Mesodermal cell (in vitro differentiated cells): ENCODE measurements at regions not wholly inside any gene's neighbourhood (a gene's known extent, or its start where the extent isn't known, plus 50 kb on each side); places are given as distances from the start of the nearest gene placed in this dataset.

Experiments used
- H3K27ac ChIP-seq: 2 replicates; pipeline ENCODE4 v1.7.0; 2013; ENCODE audit warnings: mild to moderate bottlenecking, low read depth, low read length, moderate library complexity; ENCODE audit not compliant: severe bottlenecking
- H3K36me3 ChIP-seq: 2 replicates; pipeline ENCODE4 v1.7.1; 2013; ENCODE audit warnings: mild to moderate bottlenecking, low read length, moderate library complexity; ENCODE audit not compliant: control insufficient read depth, insufficient read depth
- H3K4me1 ChIP-seq: one replicate; pipeline ENCODE4 v1.7.1; 2013; ENCODE audit warnings: mild to moderate bottlenecking, low read length; ENCODE audit not compliant: insufficient read depth, control insufficient read depth, poor library complexity, severe bottlenecking
- H3K4me3 ChIP-seq: 2 replicates; pipeline ENCODE4 v1.7.0; 2013; ENCODE audit warnings: low read length, control low read depth, mild to moderate bottlenecking; ENCODE audit not compliant: insufficient read depth, poor library complexity, severe bottlenecking; ENCODE audit errors: extremely low read depth
- H3K9me3 ChIP-seq: 2 replicates; pipeline ENCODE4 v1.7.1; 2013; ENCODE audit warnings: mild to moderate bottlenecking, low read length, moderate library complexity; ENCODE audit not compliant: control insufficient read depth
- WGBS, 2 experiments: methylation state at CpG; one replicate each; pipeline ENCODE4 v1.1.5; 2013; ENCODE audit warnings: missing lambda C conversion rate in 2 of 2; ENCODE audit not compliant: insufficient coverage in 2 of 2; 5-methylcytosine and 5-hydroxymethylcytosine counted together

DNA sequence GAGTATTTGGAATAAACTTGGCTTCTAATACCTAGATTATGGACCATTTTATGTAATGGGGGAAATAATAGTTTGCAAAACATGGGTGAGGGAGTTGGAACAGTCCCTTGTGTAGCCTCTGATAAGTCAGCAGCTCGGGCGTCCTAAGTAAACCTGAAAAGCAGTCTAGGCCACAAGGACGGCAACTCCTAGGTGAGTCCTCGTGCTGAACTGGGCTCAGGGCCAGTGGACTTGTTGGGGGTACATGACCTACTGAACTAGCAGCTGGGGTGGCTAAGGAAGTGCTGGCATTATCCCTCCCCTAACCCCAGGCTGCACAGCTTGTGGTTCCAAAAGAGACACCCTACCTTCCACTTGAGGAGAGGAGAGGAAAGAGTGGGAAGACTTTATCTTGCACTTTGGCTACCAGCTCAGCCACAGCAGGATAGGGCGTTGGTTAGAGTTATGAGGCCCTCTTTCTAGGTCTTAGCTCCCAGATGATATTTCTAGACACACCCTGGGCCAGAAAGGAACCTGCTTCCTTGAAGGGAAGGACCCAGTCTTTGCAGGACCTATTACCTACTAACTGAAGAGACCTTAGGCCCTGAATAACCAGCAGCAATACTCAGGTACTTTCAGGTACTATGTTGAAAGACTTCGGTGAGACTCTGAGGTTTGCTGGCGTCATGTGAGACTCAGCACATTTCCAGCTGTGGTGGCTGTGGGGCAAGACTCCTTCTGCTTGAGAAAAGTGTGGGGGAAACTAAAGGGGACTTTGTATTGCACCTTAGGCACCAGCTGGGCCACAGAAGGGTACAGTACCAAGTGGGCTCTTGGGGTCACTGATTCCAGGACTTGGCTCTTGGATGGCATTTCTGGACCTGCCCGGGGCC lies 71.0 kb downstream of the AQP4 start:
- H3K9me3 ChIP-seq, result peaks cover 1% of the 10 kb centered on the region
- WGBS, 2 experiments, result 97 to 100% methylated on average over 5 to 7 of the region's 8 CpGs

DNA sequence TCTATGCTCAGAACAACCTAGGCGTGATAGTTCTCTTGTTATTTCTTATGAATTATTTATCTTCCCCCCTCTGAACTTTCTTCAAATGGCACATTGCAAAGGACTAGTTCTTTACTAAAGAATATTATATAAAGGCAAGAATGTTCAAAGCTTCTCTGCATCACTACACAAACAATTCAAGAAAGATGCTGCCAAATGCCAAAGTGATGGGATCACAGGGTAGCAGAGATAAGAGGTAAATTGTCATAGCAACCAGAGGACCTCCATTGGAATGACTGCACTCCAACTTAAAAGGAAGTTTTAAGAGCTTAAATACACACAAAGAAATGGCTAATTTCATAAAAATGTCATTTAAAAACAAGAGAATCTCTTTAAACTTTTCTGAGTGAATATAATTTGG lies 72.8 kb downstream of the AQP4 start:
- Histone ChIP-seq H3K4me3 (no peak overlapping the region), H3K4me1 (peaks cover 13% of the 10 kb centered on the region), H3K9me3 (no peaks in the 10 kb centered on the region), H3K27ac (peak overlapping the region; percentile 64), H3K36me3 (no peaks in the 10 kb centered on the region)
- whole genome bisulfite sequencing, 2 experiments, result no CpG with 5 or more reads among the region's 1 CpG

More for the DNA sequence above, 71.0 kb downstream of the AQP4 start:
- Histone ChIP-seq H3K27ac (no peak overlapping the region), H3K4me1 (peaks cover 13% of the 10 kb centered on the region), H3K36me3 (no peaks in the 10 kb centered on the region), H3K4me3 (no peak overlapping the region)

- H3K9me3 ChIP-seq, result no peaks in the 10 kb centered on the region
- no peaks in the 10 kb centered on the region for H3K36me3 ChIP-seq
- no peak overlapping the region for H3K27ac ChIP-seq
- H3K4me3 ChIP-seq, result no peak overlapping the region
- H3K4me1 ChIP-seq, result peaks cover 13% of the 10 kb centered on the region
Measured at GRCh38 chr18:26791676-26792075, 73.8 kb downstream of the AQP4 start.

GRCh38 chr18:26784599-26784998 lies 80.9 kb downstream of the AQP4 start:
- Histone ChIP-seq H3K27ac (no peak overlapping the region), H3K4me3 (no peak overlapping the region), H3K36me3 (no peaks in the 10 kb centered on the region), H3K4me1 (no peaks in the 10 kb centered on the region), H3K9me3 (no peaks in the 10 kb centered on the region)
- 75 to 78% methylated on average over 1 of the region's 1 CpG for WGBS, 2 experiments

DNA sequence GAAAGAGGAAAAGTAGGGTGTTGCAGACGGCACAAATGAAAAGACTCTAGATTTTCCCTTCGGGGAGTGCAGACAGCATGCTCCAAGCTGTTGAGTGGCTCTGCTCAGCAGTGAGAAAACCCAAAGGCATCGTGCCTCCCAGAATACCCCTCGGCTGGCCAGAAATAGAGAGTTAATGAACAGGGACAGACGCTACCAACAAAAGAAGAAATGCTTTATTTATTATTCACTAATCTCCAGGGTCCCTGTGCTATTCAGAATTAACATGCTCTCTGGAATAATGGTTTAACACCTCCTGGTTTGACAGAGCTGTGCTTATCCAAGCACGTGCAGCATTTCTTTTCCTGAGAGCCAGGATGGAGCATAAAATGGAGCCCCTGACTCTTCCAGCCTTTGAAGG lies 82.3 kb downstream of the AQP4 start:
- Histone ChIP-seq H3K4me1 (no peaks in the 10 kb centered on the region), H3K4me3 (no peak overlapping the region), H3K9me3 (no peaks in the 10 kb centered on the region), H3K36me3 (no peaks in the 10 kb centered on the region), H3K27ac (no peak overlapping the region)
- WGBS, 2 experiments, result 80 to 88% methylated on average over 4 to 5 of the region's 6 CpGs

GRCh38 chr18:26780520-26781325 lies 84.8 kb downstream of the AQP4 start:
- Histone ChIP-seq H3K4me1 (peaks cover 7% of the 10 kb centered on the region), H3K9me3 (no peaks in the 10 kb centered on the region), H3K4me3 (no peak overlapping the region), H3K36me3 (no peaks in the 10 kb centered on the region), H3K27ac (no peak overlapping the region)
- 85 to 90% methylated on average over 3 of the region's 5 CpGs for WGBS, 2 experiments

DNA sequence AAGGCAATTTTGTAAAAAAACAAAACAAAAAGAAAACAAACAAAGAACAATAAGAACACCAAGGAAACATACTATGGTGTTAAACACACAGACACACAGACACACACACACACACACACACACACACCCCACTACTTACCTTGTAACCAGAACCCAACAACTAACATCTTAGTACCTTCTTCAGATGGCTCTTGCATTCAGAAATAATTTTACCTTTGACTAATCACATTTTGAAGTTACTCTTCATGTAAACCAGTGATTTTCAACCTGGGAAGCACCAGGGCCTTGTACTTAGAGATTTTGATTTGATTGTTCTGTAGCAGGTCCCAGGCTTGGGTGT lies 87.5 kb downstream of the AQP4 start:
- Histone ChIP-seq H3K9me3 (no peaks in the 10 kb centered on the region), H3K4me1 (peaks cover 7% of the 10 kb centered on the region), H3K27ac (no peak overlapping the region), H3K36me3 (no peaks in the 10 kb centered on the region), H3K4me3 (no peak overlapping the region)

- H3K36me3 ChIP-seq, result no peaks in the 10 kb centered on the region
- H3K4me3 ChIP-seq, result no peak overlapping the region
- H3K27ac ChIP-seq, result peak overlapping the region; percentile 69
- H3K9me3 ChIP-seq, result no peaks in the 10 kb centered on the region
- peaks cover 7% of the 10 kb centered on the region for H3K4me1 ChIP-seq
- whole genome bisulfite sequencing, 2 experiments, result 61 to 69% methylated on average over 4 to 6 of the region's 7 CpGs
Measured at GRCh38 chr18:26777351-26778053, 88.0 kb downstream of the AQP4 start.

GRCh38 chr18:26772691-26773090 lies 92.8 kb downstream of the AQP4 start:
- H3K36me3 ChIP-seq, result no peaks in the 10 kb centered on the region
- H3K4me1 ChIP-seq, result peaks cover 7% of the 10 kb centered on the region
- H3K4me3 ChIP-seq, result no peak overlapping the region
- peak overlapping the region; percentile 50 for H3K27ac ChIP-seq
- 67 to 100% methylated on average over 1 of the region's 2 CpGs for WGBS, 2 experiments
- no peaks in the 10 kb centered on the region for H3K9me3 ChIP-seq

DNA sequence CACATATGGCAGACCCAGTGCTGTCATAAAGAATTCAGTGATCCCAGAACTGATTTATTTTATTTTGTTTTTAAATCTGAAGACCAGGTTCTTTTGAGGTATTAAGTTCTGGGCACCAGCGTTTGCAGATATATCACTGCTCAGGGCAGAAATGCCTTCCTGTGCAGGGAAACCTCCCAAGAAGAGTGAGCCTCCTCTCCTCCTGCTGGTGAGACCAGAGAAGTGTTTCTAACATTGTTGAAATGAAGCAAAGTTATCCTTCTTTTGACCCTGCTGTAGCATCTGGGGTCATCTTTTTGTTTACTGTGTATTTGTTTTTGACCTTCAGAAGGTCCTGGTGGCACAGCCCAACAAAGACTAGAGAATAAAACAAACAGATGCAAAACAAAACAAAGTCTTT lies 94.0 kb downstream of the AQP4 start:
- Histone ChIP-seq H3K9me3 (no peaks in the 10 kb centered on the region), H3K27ac (no peak overlapping the region), H3K4me3 (no peak overlapping the region), H3K36me3 (no peaks in the 10 kb centered on the region), H3K4me1 (no peaks in the 10 kb centered on the region)
- WGBS, 2 experiments, result 33% methylated on average over 1 of the region's 1 CpG; no CpG with 5 or more reads in 1 of the 2 experiments
